ENCODE measurements at regions not wholly inside any gene's neighbourhood (a gene's known extent, or its start where the extent isn't known, plus 50 kb on each side); places are given as distances from the start of the nearest gene placed in this dataset.

DNA sequence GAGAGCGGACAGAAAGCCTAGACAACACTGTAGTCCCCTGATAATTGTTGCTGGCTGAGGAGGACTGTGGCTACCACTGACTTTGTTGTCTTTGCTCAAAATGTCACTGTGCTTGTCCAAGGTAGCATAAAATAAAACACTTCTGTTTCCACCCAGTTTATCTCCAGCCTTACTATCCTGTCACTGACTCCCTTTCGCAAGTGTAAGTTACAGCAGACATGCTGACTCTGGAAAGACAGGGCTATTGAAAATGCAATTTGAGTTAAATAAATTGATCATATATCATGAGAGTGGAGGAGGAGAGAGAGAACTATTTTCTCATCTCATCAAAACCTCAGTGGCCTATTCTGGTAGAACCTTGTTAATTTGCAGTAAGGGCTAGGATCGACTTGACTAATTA lies 138.0 kb upstream of the KIRREL3 start:
- no peak for DNase-seq
- Mint-ChIP-seq H3K4me1 (ENCODE audit: low read depth, unreplicated experiment) (peaks cover 19% of the 10 kb centered on the region), H3K27me3 (ENCODE audit: unreplicated experiment) (no peaks in the 10 kb centered on the region), H3K36me3 (ENCODE audit: unreplicated experiment) (peaks cover 10% of the 10 kb centered on the region), H3K27ac (ENCODE audit: unreplicated experiment) (peak overlapping the region; percentile 82), H3K9me3 (ENCODE audit: unreplicated experiment) (peaks cover 2% of the 10 kb centered on the region), H3K4me3 (ENCODE audit: unreplicated experiment) (peak overlapping the region; percentile 59)
- TF ChIP-seq, protein P1, sequence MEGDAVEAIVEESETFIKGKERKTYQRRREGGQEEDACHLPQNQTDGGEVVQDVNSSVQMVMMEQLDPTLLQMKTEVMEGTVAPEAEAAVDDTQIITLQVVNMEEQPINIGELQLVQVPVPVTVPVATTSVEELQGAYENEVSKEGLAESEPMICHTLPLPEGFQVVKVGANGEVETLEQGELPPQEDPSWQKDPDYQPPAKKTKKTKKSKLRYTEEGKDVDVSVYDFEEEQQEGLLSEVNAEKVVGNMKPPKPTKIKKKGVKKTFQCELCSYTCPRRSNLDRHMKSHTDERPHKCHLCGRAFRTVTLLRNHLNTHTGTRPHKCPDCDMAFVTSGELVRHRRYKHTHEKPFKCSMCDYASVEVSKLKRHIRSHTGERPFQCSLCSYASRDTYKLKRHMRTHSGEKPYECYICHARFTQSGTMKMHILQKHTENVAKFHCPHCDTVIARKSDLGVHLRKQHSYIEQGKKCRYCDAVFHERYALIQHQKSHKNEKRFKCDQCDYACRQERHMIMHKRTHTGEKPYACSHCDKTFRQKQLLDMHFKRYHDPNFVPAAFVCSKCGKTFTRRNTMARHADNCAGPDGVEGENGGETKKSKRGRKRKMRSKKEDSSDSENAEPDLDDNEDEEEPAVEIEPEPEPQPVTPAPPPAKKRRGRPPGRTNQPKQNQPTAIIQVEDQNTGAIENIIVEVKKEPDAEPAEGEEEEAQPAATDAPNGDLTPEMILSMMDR (IDR thresholded peaks at IDR 0.05; ENCODE audit: partially characterized antibody, unreplicated experiment) = no peak

DNA sequence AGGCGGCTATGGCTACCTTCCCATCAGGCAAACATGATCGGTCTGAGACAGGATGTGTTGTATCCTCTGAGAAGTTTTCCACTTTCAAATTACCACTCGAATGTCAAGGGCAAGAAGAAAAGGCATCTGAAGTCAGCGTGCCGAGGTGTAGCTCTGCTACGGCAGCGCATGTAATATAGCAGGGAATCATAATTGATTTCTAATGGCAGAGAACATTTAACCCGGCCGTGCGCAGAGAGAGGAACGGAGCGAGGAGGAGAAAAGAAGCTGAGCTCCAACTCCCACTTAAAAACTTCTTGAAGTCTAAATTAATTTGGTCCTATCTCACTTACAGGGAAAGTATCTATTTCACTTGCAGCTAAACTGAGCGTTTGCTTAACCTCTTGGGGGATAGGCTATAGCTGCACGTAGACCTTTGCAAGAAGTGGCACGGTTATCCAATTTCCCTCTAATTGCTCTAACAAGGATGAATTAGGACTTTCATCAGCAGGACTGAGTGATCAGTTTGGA lies 137.3 kb upstream of the KIRREL3 start:
- DNase-seq = no peak
- Mint-ChIP-seq H3K27me3 (ENCODE audit: unreplicated experiment) (no peaks in the 10 kb centered on the region), H3K27ac (ENCODE audit: unreplicated experiment) (peak overlapping the region; percentile 82), H3K9me3 (ENCODE audit: unreplicated experiment) (peaks cover 2% of the 10 kb centered on the region), H3K36me3 (ENCODE audit: unreplicated experiment) (peaks cover 10% of the 10 kb centered on the region), H3K4me1 (ENCODE audit: low read depth, unreplicated experiment) (peaks cover 19% of the 10 kb centered on the region), H3K4me3 (ENCODE audit: unreplicated experiment) (peak overlapping the region; percentile 59)
- TF ChIP-seq, protein P1 (IDR thresholded peaks at IDR 0.05; ENCODE audit: partially characterized antibody, unreplicated experiment) = no peak

DNA sequence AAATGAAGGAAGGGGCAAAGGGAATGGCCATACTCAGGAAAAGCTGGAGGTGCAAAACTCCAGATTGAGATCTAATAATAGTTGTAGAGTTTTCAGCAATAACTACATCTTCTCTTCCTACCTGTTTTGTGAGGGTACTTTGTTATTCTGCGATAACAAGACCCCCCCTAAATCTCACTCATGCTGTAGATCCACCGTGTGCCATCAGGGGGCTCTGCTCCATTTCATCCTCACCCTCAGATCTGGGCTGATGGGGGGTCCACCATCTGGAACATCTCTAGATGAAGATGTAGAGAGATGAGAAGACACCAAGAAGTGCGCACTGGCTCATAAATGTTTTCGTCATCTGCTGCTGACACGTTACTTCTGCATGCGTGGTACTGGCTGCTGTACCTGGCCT lies 135.9 kb upstream of the KIRREL3 start:
- Mint-ChIP-seq H3K4me3 (ENCODE audit: unreplicated experiment) (no peak overlapping the region), H3K9me3 (ENCODE audit: unreplicated experiment) (peaks cover 2% of the 10 kb centered on the region), H3K4me1 (ENCODE audit: low read depth, unreplicated experiment) (peaks cover 15% of the 10 kb centered on the region), H3K27ac (ENCODE audit: unreplicated experiment) (no peak overlapping the region), H3K27me3 (ENCODE audit: unreplicated experiment) (no peaks in the 10 kb centered on the region), H3K36me3 (ENCODE audit: unreplicated experiment) (peaks cover 10% of the 10 kb centered on the region)
- no peak for DNase-seq
- TF ChIP-seq, protein P1 (IDR thresholded peaks at IDR 0.05; ENCODE audit: partially characterized antibody, unreplicated experiment) = peak; percentile 28

DNA sequence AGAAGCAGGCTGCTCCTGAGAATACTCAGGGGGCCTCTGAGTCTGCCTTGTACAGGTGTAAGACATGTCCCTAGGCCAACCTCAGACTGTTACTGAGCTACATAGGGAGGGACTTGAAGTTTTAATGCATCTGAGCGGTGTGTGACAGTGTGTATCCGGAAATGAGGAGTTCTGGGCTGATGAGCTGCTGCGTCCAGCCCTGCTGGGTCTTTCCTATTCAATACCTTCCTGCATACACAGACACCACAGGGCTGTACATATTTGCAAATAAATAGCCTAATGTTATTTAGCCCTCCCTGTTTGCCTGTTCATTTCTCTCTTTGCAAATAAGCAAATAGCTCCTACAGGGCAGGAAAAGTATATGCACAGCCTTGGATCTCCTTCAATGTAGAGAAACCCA lies 134.7 kb upstream of the KIRREL3 start:
- peaks cover 15% of the 10 kb centered on the region for H3K4me1 Mint-ChIP-seq (ENCODE audit: low read depth, unreplicated experiment)
- H3K27ac Mint-ChIP-seq (ENCODE audit: unreplicated experiment) = no peak overlapping the region
- H3K4me3 Mint-ChIP-seq (ENCODE audit: unreplicated experiment) = no peak overlapping the region
- H3K9me3 Mint-ChIP-seq (ENCODE audit: unreplicated experiment) = peaks cover 2% of the 10 kb centered on the region
- no peaks in the 10 kb centered on the region for H3K27me3 Mint-ChIP-seq (ENCODE audit: unreplicated experiment)
- TF ChIP-seq, protein P1 (IDR thresholded peaks at IDR 0.05; ENCODE audit: partially characterized antibody, unreplicated experiment) = no peak
- DNase-seq = no peak
- peaks cover 10% of the 10 kb centered on the region for H3K36me3 Mint-ChIP-seq (ENCODE audit: unreplicated experiment)

DNA sequence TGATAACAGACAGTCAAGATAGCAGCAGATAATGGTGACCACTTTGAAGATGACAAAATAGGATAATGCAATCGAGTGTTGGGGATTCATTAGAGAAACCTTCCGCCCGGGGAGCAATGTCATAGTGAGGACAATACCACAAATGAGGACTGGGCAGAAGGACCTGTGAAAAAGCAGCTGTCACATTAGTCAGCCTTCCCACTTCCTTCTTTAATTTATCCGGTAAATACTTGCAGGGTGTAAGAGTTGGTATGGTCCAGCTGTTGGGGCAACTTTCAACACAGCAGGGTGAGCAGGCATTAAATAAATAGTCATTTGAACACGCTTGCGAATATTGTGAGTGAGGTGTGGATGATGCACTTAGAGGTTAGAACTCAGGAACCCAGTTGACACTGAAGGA lies 132.5 kb upstream of the KIRREL3 start:
- peaks cover 2% of the 10 kb centered on the region for H3K9me3 Mint-ChIP-seq (ENCODE audit: unreplicated experiment)
- DNase-seq = no peak
- H3K4me3 Mint-ChIP-seq (ENCODE audit: unreplicated experiment) = no peak overlapping the region
- H3K27ac Mint-ChIP-seq (ENCODE audit: unreplicated experiment) = no peak overlapping the region
- peaks cover 6% of the 10 kb centered on the region for H3K4me1 Mint-ChIP-seq (ENCODE audit: low read depth, unreplicated experiment)
- no peaks in the 10 kb centered on the region for H3K27me3 Mint-ChIP-seq (ENCODE audit: unreplicated experiment)
- TF ChIP-seq, protein P1 (IDR thresholded peaks at IDR 0.05; ENCODE audit: partially characterized antibody, unreplicated experiment) = no peak
- H3K36me3 Mint-ChIP-seq (ENCODE audit: unreplicated experiment) = peaks cover 10% of the 10 kb centered on the region
